Anterior cingulate cortex (tissue), 58 donors: ENCODE measurements at regions not wholly inside any gene's neighbourhood (a gene's known extent, or its start where the extent isn't known, plus 50 kb on each side); places are given as distances from the start of the nearest gene placed in this dataset.

Experiments
- DNase-seq, 58 donors: peaks; one replicate each; lab custom pipeline; 2025; lab: John Stamatoyannopoulos, UW

- no peak for DNase-seq
Observed at GRCh38 chr15:92565351-92566125, 90.0 kb downstream of the FAM174B start.

- DNase-seq = no peak
Observed at GRCh38 chr15:92561754-92562153, 93.8 kb downstream of the FAM174B start.

- no peak for DNase-seq
Observed at GRCh38 chr15:92553317-92553716, 102.3 kb downstream of the FAM174B start.

- DNase-seq = no peak
Observed at GRCh38 chr15:92545996-92546395, 109.6 kb downstream of the FAM174B start.

GRCh38 chr15:92541291-92542200, 114.0 kb downstream of the FAM174B start:
- DNase-seq = no peak

- no peak for DNase-seq
Observed at GRCh38 chr15:92538115-92538514, 117.5 kb downstream of the FAM174B start.

- DNase-seq = no peak
Observed at GRCh38 chr15:92533298-92533697, 122.3 kb downstream of the FAM174B start.

GRCh38 chr15:92531406-92531805, 124.2 kb downstream of the FAM174B start:
- DNase-seq = no peak

- DNase-seq = no peak
Observed at GRCh38 chr15:92528736-92529135, 126.8 kb downstream of the FAM174B start.

GRCh38 chr15:92527197-92527596, 128.4 kb downstream of the FAM174B start:
- no peak for DNase-seq

GRCh38 chr15:92525758-92526245, 129.8 kb downstream of the FAM174B start:
- DNase-seq = no peak

- no peak for DNase-seq
Observed at GRCh38 chr15:92524874-92525565, 130.6 kb downstream of the FAM174B start.

- no peak for DNase-seq
Observed at GRCh38 chr15:92524161-92524560, 130.5 kb downstream of the ST8SIA2 start.

GRCh38 chr15:92523176-92523575, 129.5 kb downstream of the ST8SIA2 start:
- DNase-seq = no peak

GRCh38 chr15:92521624-92522008, 127.9 kb downstream of the ST8SIA2 start:
- DNase-seq = peak in 52 of 58 donors; percentile 2 to 83 (median 46)

- no peak for DNase-seq
Observed at GRCh38 chr15:92520914-92521623, 127.4 kb downstream of the ST8SIA2 start.

- DNase-seq = no peak
Observed at GRCh38 chr15:92519709-92520108, 126.0 kb downstream of the ST8SIA2 start.
